ENCODE measurements at regions not wholly inside any gene's neighbourhood (a gene's known extent, or its start where the extent isn't known, plus 50 kb on each side); places are given as distances from the start of the nearest gene placed in this dataset.

DNA sequence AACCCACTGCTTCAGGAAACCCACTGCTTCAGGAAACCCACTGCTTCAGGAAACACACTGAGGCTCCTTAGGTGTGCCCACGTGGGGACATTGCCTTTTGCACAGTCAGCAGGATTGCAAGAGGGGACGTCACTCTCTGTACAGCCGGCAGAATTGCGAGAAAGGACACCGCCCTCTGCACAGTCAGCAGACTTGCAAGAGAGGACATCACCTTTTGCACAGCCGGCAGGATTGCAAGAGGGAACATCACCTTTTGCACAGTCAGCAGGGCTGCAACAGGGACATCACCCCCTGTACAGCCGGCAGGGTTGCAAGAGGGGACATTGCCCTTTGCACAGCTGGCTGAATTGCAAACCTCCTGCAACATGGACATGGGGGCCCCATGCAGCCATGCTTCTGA, 407.6 kb downstream of the GLRX3 start:
- in situ Hi-C loops (cut with MboI; ENCODE audit: low pct_unique_long_range_greater_than_20kb, low sequenced_read_pairs, unreplicated experiment), result no loop called here
- TF ChIP-seq, protein P1, sequence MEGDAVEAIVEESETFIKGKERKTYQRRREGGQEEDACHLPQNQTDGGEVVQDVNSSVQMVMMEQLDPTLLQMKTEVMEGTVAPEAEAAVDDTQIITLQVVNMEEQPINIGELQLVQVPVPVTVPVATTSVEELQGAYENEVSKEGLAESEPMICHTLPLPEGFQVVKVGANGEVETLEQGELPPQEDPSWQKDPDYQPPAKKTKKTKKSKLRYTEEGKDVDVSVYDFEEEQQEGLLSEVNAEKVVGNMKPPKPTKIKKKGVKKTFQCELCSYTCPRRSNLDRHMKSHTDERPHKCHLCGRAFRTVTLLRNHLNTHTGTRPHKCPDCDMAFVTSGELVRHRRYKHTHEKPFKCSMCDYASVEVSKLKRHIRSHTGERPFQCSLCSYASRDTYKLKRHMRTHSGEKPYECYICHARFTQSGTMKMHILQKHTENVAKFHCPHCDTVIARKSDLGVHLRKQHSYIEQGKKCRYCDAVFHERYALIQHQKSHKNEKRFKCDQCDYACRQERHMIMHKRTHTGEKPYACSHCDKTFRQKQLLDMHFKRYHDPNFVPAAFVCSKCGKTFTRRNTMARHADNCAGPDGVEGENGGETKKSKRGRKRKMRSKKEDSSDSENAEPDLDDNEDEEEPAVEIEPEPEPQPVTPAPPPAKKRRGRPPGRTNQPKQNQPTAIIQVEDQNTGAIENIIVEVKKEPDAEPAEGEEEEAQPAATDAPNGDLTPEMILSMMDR (IDR thresholded peaks at IDR 0.05; ENCODE audit: extremely low read depth, insufficient read depth, missing control alignments), result no peak
- DNase-seq (ENCODE audit: low spot score), result no peak

DNA sequence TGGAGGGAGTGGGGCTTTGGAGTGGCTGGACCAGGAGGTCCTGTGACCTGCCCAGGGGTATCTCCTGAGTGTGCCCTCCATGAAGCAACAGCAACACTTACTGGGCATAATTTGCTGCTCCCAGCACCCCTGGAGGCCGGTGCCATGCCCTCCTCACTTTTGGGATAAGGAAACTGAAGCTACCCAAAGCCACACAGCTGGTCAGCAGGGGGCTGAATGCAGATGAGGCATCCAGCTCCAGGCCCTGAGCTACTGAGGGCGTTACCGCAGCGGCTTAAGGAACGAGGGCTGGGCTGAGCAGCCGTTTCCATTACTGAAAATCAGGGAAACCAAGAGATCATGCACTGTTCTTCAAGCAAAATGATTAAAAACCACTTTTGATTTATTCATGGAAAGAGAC, 408.9 kb downstream of the GLRX3 start:
- TF ChIP-seq, protein P1 (IDR thresholded peaks at IDR 0.05; ENCODE audit: extremely low read depth, insufficient read depth, missing control alignments), result no peak
- in situ Hi-C loops (cut with MboI; ENCODE audit: low pct_unique_long_range_greater_than_20kb, low sequenced_read_pairs, unreplicated experiment), result no loop called here
- DNase-seq (ENCODE audit: low spot score), result no peak

DNA sequence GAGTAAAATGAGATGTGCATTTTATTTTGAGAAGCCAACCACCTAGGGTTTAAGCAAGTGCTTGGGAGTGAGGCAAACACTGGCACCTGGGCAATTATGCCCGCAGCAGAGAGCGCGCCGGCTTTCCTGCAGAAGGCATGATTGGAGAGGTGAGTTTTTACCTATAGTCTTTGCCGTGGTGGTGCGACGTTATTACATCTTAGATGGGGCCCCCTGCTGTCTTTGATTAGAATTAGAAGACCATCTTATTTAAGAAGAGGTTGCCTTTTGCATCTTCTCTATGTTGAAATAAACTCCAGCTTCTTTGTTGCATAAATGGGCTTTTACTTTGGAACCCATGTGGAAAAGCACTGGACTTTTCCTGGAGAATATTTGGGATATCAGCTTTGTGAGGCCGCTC, 409.5 kb downstream of the GLRX3 start:
- TF ChIP-seq, protein P1 (IDR thresholded peaks at IDR 0.05; ENCODE audit: extremely low read depth, insufficient read depth, missing control alignments), result no peak
- in situ Hi-C loops (cut with MboI; ENCODE audit: low pct_unique_long_range_greater_than_20kb, low sequenced_read_pairs, unreplicated experiment), result no loop called here
- no peak for DNase-seq (ENCODE audit: low spot score)

DNA sequence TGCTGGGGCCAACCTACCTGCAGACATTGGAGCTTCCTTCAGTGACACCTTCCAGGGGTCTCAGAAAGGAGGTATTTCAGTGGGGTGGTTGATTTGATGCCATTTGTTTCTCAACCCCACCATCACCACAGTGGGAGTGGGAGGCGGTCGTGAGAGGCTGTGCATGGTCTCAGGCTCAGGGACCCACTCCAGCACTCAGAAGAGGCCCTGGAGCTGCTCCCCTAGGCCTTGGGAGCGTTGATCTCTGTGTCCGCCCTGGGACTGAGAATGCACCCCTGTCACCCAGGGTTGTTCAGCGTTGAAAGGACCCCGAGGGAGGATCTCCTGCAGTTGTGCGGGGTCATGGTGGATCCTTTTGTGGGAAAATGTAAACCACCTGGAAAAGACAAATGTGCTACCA, 410.6 kb downstream of the GLRX3 start:
- in situ Hi-C loops (cut with MboI; ENCODE audit: low pct_unique_long_range_greater_than_20kb, low sequenced_read_pairs, unreplicated experiment), result no loop called here
- no peak for DNase-seq (ENCODE audit: low spot score)
- TF ChIP-seq, protein P1 (IDR thresholded peaks at IDR 0.05; ENCODE audit: extremely low read depth, insufficient read depth, missing control alignments), result no peak

DNA sequence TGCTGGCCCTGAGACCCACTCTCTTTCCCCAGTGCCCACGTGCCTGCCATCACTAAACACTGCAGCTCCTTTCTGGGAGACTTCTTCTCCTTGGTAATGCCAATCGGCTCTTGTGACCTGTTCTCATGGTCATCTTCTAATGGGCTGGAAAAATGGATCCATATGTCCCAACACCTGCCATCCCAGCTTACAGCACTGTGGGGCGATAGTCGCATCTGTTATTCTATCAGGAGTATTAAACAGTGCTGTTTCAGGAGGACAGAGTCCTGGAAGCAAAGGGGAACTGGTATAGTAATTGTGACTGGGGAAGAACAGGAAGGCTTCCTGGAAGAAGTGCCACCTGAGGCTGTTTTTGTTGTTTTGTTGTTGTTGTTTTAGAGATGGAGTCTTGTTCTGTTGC, 411.2 kb downstream of the GLRX3 start:
- TF ChIP-seq, protein P1 (IDR thresholded peaks at IDR 0.05; ENCODE audit: extremely low read depth, insufficient read depth, missing control alignments), result no peak
- no peak for DNase-seq (ENCODE audit: low spot score)
- in situ Hi-C loops (cut with MboI; ENCODE audit: low pct_unique_long_range_greater_than_20kb, low sequenced_read_pairs, unreplicated experiment), result no loop called here

DNA sequence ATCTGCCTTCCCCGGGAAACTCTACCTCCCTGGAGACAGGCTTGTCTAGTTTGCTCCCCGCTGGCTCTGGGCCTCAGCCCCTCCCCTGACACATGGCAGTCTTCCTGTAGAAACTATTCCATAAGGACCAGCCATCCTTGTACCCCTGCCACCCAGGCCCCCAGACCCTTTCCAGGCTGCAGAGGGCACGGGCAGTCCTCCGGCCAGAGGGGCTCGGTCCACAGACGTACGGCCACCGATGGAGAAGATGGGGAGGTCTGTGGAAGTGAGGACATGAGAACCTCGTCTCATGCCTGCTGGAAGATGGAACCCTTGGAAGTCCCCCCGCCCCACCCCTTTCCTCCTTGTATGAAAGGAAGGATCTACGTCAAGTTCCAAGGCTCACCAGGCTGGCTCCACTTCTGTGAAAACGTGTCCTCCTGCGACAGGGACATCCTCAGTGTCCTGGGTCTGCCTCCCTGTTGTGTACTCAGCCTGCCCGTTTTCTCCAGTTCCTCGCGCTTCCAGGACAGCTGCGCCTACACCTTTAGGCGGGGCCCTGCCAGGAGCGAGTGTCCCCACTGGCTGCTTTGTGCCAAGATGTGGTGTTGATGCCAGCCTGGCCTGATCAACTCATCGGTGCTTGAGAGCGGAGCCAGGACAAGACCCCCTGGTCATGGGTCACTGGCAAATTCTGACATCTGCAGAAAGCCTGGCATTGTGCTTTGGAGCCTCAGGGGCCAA, 414.9 kb downstream of the GLRX3 start:
- no peak for DNase-seq (ENCODE audit: low spot score)
- TF ChIP-seq, protein P1 (IDR thresholded peaks at IDR 0.05; ENCODE audit: extremely low read depth, insufficient read depth, missing control alignments), result no peak
- in situ Hi-C loops (cut with MboI; ENCODE audit: low pct_unique_long_range_greater_than_20kb, low sequenced_read_pairs, unreplicated experiment), result no loop called here
